ENCODE measurements at regions not wholly inside any gene's neighbourhood (a gene's known extent, or its start where the extent isn't known, plus 50 kb on each side); places are given as distances from the start of the nearest gene placed in this dataset.

GRCh38 chr10:62734781-62735463, 69.6 kb upstream of the ADO start:
- H3K27me3 ChIP-seq (ENCODE audit: insufficient read depth, low read length) = no peaks in the 10 kb centered on the region
- H3K9me3 Mint-ChIP-seq = no peaks in the 10 kb centered on the region
- H3K4me1 ChIP-seq (ENCODE audit: insufficient read depth, low read length) = no peaks in the 10 kb centered on the region
- TF ChIP-seq CTCF (conservative IDR thresholded peaks at IDR 0.05) = no peak
- H2BK120ac ChIP-seq (ENCODE audit: low read depth, low read length, poor library complexity, severe bottlenecking) = no peak overlapping the region
- H4K5ac ChIP-seq (ENCODE audit: insufficient read length, low read depth, low read length) = no peak overlapping the region
- H3K9me3 ChIP-seq (ENCODE audit: control insufficient read depth, low read depth, low read length) = no peaks in the 10 kb centered on the region
- no peaks in the 10 kb centered on the region for H3K79me1 ChIP-seq (ENCODE audit: insufficient read depth, low read depth, low read length, poor library complexity, severe bottlenecking)
- H2BK5ac ChIP-seq (ENCODE audit: insufficient read length, low read length) = no peak overlapping the region
- no peak overlapping the region for H3K18ac ChIP-seq (ENCODE audit: insufficient read length, low read depth, low read length)
- H2AK5ac ChIP-seq (ENCODE audit: insufficient read length, low read length) = no peak overlapping the region
- no peak overlapping the region for H2BK15ac ChIP-seq (ENCODE audit: low read depth, low read length)
- no peak overlapping the region for H3K4me2 ChIP-seq (ENCODE audit: insufficient read depth, insufficient read length, low read length)
- no peak overlapping the region for H3K4me3 Mint-ChIP-seq
- H3K27ac Mint-ChIP-seq = no peak overlapping the region
- WGBS (ENCODE audit: extremely low coverage, insufficient read length, low lambda C conversion rate) = no CpG with 5 or more reads among the region's 7 CpGs
- no peak overlapping the region for H3K56ac ChIP-seq (ENCODE audit: insufficient read length, low read depth, low read length)
- no peak overlapping the region for H2AFZ ChIP-seq (ENCODE audit: low read length)
- H3K36me3 Mint-ChIP-seq (ENCODE audit: insufficient read depth in 1 of 3, low read depth in 3 of 3) = no peaks in the 10 kb centered on the region
- H3K27ac ChIP-seq (ENCODE audit: insufficient read length, low read depth, low read length) = no peak overlapping the region
- no peak overlapping the region for H3K9ac ChIP-seq (ENCODE audit: extremely low read depth, insufficient read length, low read length)
- H4K8ac ChIP-seq (replicated peaks; ENCODE audit: insufficient read length, low read depth, low read length) = no peak overlapping the region
- no peak overlapping the region for H3K23ac ChIP-seq (ENCODE audit: insufficient read length, low read depth, low read length)
- H3K23me2 ChIP-seq (ENCODE audit: insufficient read length, low read depth, low read length, poor library complexity, severe bottlenecking) = no peaks in the 10 kb centered on the region
- DNase-seq = no peak
- H4K20me1 ChIP-seq (ENCODE audit: control insufficient read depth, insufficient read depth, insufficient read length) = no peaks in the 10 kb centered on the region
- no peaks in the 10 kb centered on the region for H3K4me1 Mint-ChIP-seq
- H3K4ac ChIP-seq (ENCODE audit: low read depth, low read length) = no peak overlapping the region
- H3K14ac ChIP-seq (ENCODE audit: insufficient read depth, low read length) = no peak overlapping the region
- H3K79me2 ChIP-seq (ENCODE audit: insufficient read depth, low read length) = no peaks in the 10 kb centered on the region
- no peak overlapping the region for H2BK20ac ChIP-seq (ENCODE audit: low read depth, low read length, poor library complexity, severe bottlenecking)
- H3K27me3 Mint-ChIP-seq (ENCODE audit: low read depth) = no peaks in the 10 kb centered on the region; the same call in 1 of the 2 replicates
- H4K91ac ChIP-seq (ENCODE audit: insufficient read length, low read depth, low read length) = no peak overlapping the region
- no peak overlapping the region for H2BK12ac ChIP-seq (ENCODE audit: insufficient read length, low read depth, low read length)
- no peak overlapping the region for H3T11ph ChIP-seq (ENCODE audit: low read length)

Measured in H9 (cell line).